GM12874 (cell line): ENCODE measurements at regions not wholly inside any gene's neighbourhood (a gene's known extent, or its start where the extent isn't known, plus 50 kb on each side); places are given as distances from the start of the nearest gene placed in this dataset.

ENCODE experiments used
- CTCF ChIP-seq: IDR thresholded peaks from 2 replicates; pipeline ENCODE4 v1.5.1; 2011; ENCODE audit warnings: low read depth, mild to moderate bottlenecking, control low read depth, low read length, moderate library complexity; ENCODE audit not compliant: insufficient read depth

GRCh38 chrX:40227125-40227524, 129.4 kb upstream of the BCOR start:
- TF ChIP-seq CTCF, result no peak

GRCh38 chrX:40224658-40225057, 126.9 kb upstream of the BCOR start:
- TF ChIP-seq CTCF, result no peak

- TF ChIP-seq CTCF, result no peak
Observed at GRCh38 chrX:40213092-40213491, 115.3 kb upstream of the BCOR start.

- TF ChIP-seq CTCF, result no peak
Observed at GRCh38 chrX:40209951-40210617, 112.3 kb upstream of the BCOR start.

- no peak for TF ChIP-seq CTCF
Observed at GRCh38 chrX:40207626-40208025, 109.9 kb upstream of the BCOR start.

- no peak for TF ChIP-seq CTCF
Observed at GRCh38 chrX:40205471-40205870, 107.7 kb upstream of the BCOR start.

- TF ChIP-seq CTCF, result no peak
Observed at GRCh38 chrX:40202456-40202855, 104.7 kb upstream of the BCOR start.
